ENCODE measurements at regions not wholly inside any gene's neighbourhood (a gene's known extent, or its start where the extent isn't known, plus 50 kb on each side); places are given as distances from the start of the nearest gene placed in this dataset.
"Not testable (repeated sequence)": the region's sequence is repeated elsewhere in the genome, so short reads cannot be mapped to it uniquely, and the experiment has no call there.

- H3K4me1 ChIP-seq (ENCODE audit: control insufficient read depth, extremely low read depth, insufficient read depth, low read length); H3K27me3 ChIP-seq (ENCODE audit: control insufficient read depth, extremely low read depth, insufficient read depth, low read length); H4K20me1 ChIP-seq (ENCODE audit: control insufficient read depth, extremely low read depth, insufficient read depth, low read length); H3K9ac ChIP-seq (ENCODE audit: control insufficient read depth, extremely low read depth, insufficient read depth, low read length); H3K9me1 ChIP-seq (ENCODE audit: control insufficient read depth, extremely low read depth, insufficient read depth, low read length); H2AFZ ChIP-seq (ENCODE audit: control insufficient read depth, low read length); dilution Hi-C loops (cut with MboI; ENCODE audit: extremely low pct_ligation_motif_present, low sequenced_read_pairs); H3K36me3 ChIP-seq (ENCODE audit: control insufficient read depth in 2 of 2, extremely low read depth in 1 of 2, insufficient read depth in 2 of 2, low read length in 2 of 2); FAIRE-seq; H3K4me2 ChIP-seq (ENCODE audit: control insufficient read depth, extremely low read depth, insufficient read depth, low read depth, low read length); H3K4me3 ChIP-seq (ENCODE audit: control insufficient read depth in 2 of 3, extremely low read depth in 1 of 3, insufficient read depth in 2 of 3, low read depth in 1 of 3, low read length in 3 of 3); H3K9me3 ChIP-seq (ENCODE audit: control insufficient read depth, low read depth, low read length); H3K27ac ChIP-seq (ENCODE audit: control insufficient read depth, insufficient read depth, low read length); DNase-seq (ENCODE audit: low read depth, low spot score); H3K79me2 ChIP-seq (ENCODE audit: control insufficient read depth, insufficient read depth, low read length): not testable (repeated sequence)
These were observed 5372.2 kb upstream of the TPTE start for GRCh38 chr21:5149222-5149621.

GRCh38 chr21:5153842-5154640 is 5367.3 kb upstream of the TPTE start:
- DNase-seq (ENCODE audit: low read depth, low spot score); H3K9me3 ChIP-seq (ENCODE audit: control insufficient read depth, low read depth, low read length); H3K4me2 ChIP-seq (ENCODE audit: control insufficient read depth, extremely low read depth, insufficient read depth, low read depth, low read length); H3K9ac ChIP-seq (ENCODE audit: control insufficient read depth, extremely low read depth, insufficient read depth, low read length); FAIRE-seq; H4K20me1 ChIP-seq (ENCODE audit: control insufficient read depth, extremely low read depth, insufficient read depth, low read length); H3K36me3 ChIP-seq (ENCODE audit: control insufficient read depth in 2 of 2, extremely low read depth in 1 of 2, insufficient read depth in 2 of 2, low read length in 2 of 2); dilution Hi-C loops (cut with MboI; ENCODE audit: extremely low pct_ligation_motif_present, low sequenced_read_pairs); H2AFZ ChIP-seq (ENCODE audit: control insufficient read depth, low read length); H3K27me3 ChIP-seq (ENCODE audit: control insufficient read depth, extremely low read depth, insufficient read depth, low read length); H3K9me1 ChIP-seq (ENCODE audit: control insufficient read depth, extremely low read depth, insufficient read depth, low read length); H3K27ac ChIP-seq (ENCODE audit: control insufficient read depth, insufficient read depth, low read length); H3K4me1 ChIP-seq (ENCODE audit: control insufficient read depth, extremely low read depth, insufficient read depth, low read length); H3K79me2 ChIP-seq (ENCODE audit: control insufficient read depth, insufficient read depth, low read length): not testable (repeated sequence)
- H3K4me3 ChIP-seq (ENCODE audit: control insufficient read depth in 2 of 3, extremely low read depth in 1 of 3, insufficient read depth in 2 of 3, low read depth in 1 of 3, low read length in 3 of 3), result peak overlapping the region in 1 of 3 experiments; percentile 38

GRCh38 chr21:5154641-5154982 is 5366.8 kb upstream of the TPTE start:
- H3K9ac ChIP-seq (ENCODE audit: control insufficient read depth, extremely low read depth, insufficient read depth, low read length); H3K4me2 ChIP-seq (ENCODE audit: control insufficient read depth, extremely low read depth, insufficient read depth, low read depth, low read length); dilution Hi-C loops (cut with MboI; ENCODE audit: extremely low pct_ligation_motif_present, low sequenced_read_pairs); H3K79me2 ChIP-seq (ENCODE audit: control insufficient read depth, insufficient read depth, low read length); H3K9me3 ChIP-seq (ENCODE audit: control insufficient read depth, low read depth, low read length); FAIRE-seq; H4K20me1 ChIP-seq (ENCODE audit: control insufficient read depth, extremely low read depth, insufficient read depth, low read length); H3K9me1 ChIP-seq (ENCODE audit: control insufficient read depth, extremely low read depth, insufficient read depth, low read length); H3K27me3 ChIP-seq (ENCODE audit: control insufficient read depth, extremely low read depth, insufficient read depth, low read length); H2AFZ ChIP-seq (ENCODE audit: control insufficient read depth, low read length); H3K4me1 ChIP-seq (ENCODE audit: control insufficient read depth, extremely low read depth, insufficient read depth, low read length); H3K27ac ChIP-seq (ENCODE audit: control insufficient read depth, insufficient read depth, low read length); H3K36me3 ChIP-seq (ENCODE audit: control insufficient read depth in 2 of 2, extremely low read depth in 1 of 2, insufficient read depth in 2 of 2, low read length in 2 of 2): not testable (repeated sequence)
- peak overlapping the region in 1 of 3 experiments; percentile 37 for H3K4me3 ChIP-seq (ENCODE audit: control insufficient read depth in 2 of 3, extremely low read depth in 1 of 3, insufficient read depth in 2 of 3, low read depth in 1 of 3, low read length in 3 of 3)
- peak; percentile 2 for DNase-seq (ENCODE audit: low read depth, low spot score)

- H3K27ac ChIP-seq (ENCODE audit: control insufficient read depth, insufficient read depth, low read length); H3K9ac ChIP-seq (ENCODE audit: control insufficient read depth, extremely low read depth, insufficient read depth, low read length); H4K20me1 ChIP-seq (ENCODE audit: control insufficient read depth, extremely low read depth, insufficient read depth, low read length); H3K4me3 ChIP-seq (ENCODE audit: control insufficient read depth in 2 of 3, extremely low read depth in 1 of 3, insufficient read depth in 2 of 3, low read depth in 1 of 3, low read length in 3 of 3); dilution Hi-C loops (cut with MboI; ENCODE audit: extremely low pct_ligation_motif_present, low sequenced_read_pairs); H3K9me1 ChIP-seq (ENCODE audit: control insufficient read depth, extremely low read depth, insufficient read depth, low read length); DNase-seq (ENCODE audit: low read depth, low spot score); H3K4me2 ChIP-seq (ENCODE audit: control insufficient read depth, extremely low read depth, insufficient read depth, low read depth, low read length); H3K9me3 ChIP-seq (ENCODE audit: control insufficient read depth, low read depth, low read length); FAIRE-seq; H3K27me3 ChIP-seq (ENCODE audit: control insufficient read depth, extremely low read depth, insufficient read depth, low read length); H2AFZ ChIP-seq (ENCODE audit: control insufficient read depth, low read length); H3K4me1 ChIP-seq (ENCODE audit: control insufficient read depth, extremely low read depth, insufficient read depth, low read length); H3K79me2 ChIP-seq (ENCODE audit: control insufficient read depth, insufficient read depth, low read length); H3K36me3 ChIP-seq (ENCODE audit: control insufficient read depth in 2 of 2, extremely low read depth in 1 of 2, insufficient read depth in 2 of 2, low read length in 2 of 2): not testable (repeated sequence)
These were observed 5358.4 kb upstream of the TPTE start for GRCh38 chr21:5162693-5163574.

- H3K27ac ChIP-seq (ENCODE audit: control insufficient read depth, insufficient read depth, low read length); H3K9me1 ChIP-seq (ENCODE audit: control insufficient read depth, extremely low read depth, insufficient read depth, low read length); H3K4me1 ChIP-seq (ENCODE audit: control insufficient read depth, extremely low read depth, insufficient read depth, low read length); H3K4me3 ChIP-seq (ENCODE audit: control insufficient read depth in 2 of 3, extremely low read depth in 1 of 3, insufficient read depth in 2 of 3, low read depth in 1 of 3, low read length in 3 of 3); DNase-seq (ENCODE audit: low read depth, low spot score); H3K27me3 ChIP-seq (ENCODE audit: control insufficient read depth, extremely low read depth, insufficient read depth, low read length); dilution Hi-C loops (cut with MboI; ENCODE audit: extremely low pct_ligation_motif_present, low sequenced_read_pairs); H2AFZ ChIP-seq (ENCODE audit: control insufficient read depth, low read length); H3K4me2 ChIP-seq (ENCODE audit: control insufficient read depth, extremely low read depth, insufficient read depth, low read depth, low read length); H3K79me2 ChIP-seq (ENCODE audit: control insufficient read depth, insufficient read depth, low read length); H3K9ac ChIP-seq (ENCODE audit: control insufficient read depth, extremely low read depth, insufficient read depth, low read length); H3K9me3 ChIP-seq (ENCODE audit: control insufficient read depth, low read depth, low read length); H4K20me1 ChIP-seq (ENCODE audit: control insufficient read depth, extremely low read depth, insufficient read depth, low read length); H3K36me3 ChIP-seq (ENCODE audit: control insufficient read depth in 2 of 2, extremely low read depth in 1 of 2, insufficient read depth in 2 of 2, low read length in 2 of 2); FAIRE-seq: not testable (repeated sequence)
These were observed 5355.6 kb upstream of the TPTE start for GRCh38 chr21:5165829-5166228.

All from keratinocyte (primary cell).